Keratinocyte (primary cell): ENCODE measurements at regions not wholly inside any gene's neighbourhood (a gene's known extent, or its start where the extent isn't known, plus 50 kb on each side); places are given as distances from the start of the nearest gene placed in this dataset.

Experiments used
- EZH2 ChIP-seq: IDR thresholded peaks from one replicate; pipeline ENCODE4 v1.6.1; 2012; ENCODE audit warnings: inconsistent platforms, mild to moderate bottlenecking, low read length, moderate library complexity
- TF ChIP-seq, protein P1 (sequence below), 3 experiments: IDR thresholded peaks in 1 of 3; conservative IDR thresholded peaks in 1 of 3; optimal IDR thresholded peaks in 1 of 3; 2 replicates in 2 of 3; 3 replicates in 1 of 3; pipeline versions ENCODE3 to v1.5.1; 2011; ENCODE audit warnings: low read length in 3 of 3, mild to moderate bottlenecking in 3 of 3, moderate library complexity in 2 of 3, control low read depth in 1 of 3, inconsistent platforms in 1 of 3; ENCODE audit not compliant: insufficient read depth in 2 of 3; ENCODE audit errors: extremely low read depth in 1 of 3

DNA sequence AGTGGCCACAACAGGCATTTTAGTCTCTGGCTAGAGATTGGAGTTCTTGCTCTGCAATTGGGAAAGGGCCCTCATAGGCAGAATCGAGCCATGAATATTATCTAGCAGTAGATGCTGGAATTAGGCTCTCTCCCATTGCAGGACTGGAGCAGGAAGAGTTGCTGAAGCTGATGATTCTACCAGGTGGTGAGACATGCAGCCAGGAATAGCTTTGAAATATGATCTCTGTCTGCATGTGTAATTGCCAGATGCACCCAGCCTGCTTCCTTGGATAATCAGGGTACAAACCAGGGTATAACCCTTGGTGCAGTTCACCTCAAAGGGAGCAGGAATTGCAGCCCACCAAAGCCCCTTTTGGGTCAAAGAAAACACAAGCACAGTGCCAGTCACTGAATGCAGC, 211.4 kb upstream of the FTMT start:
- no peak for TF ChIP-seq EZH2
- TF ChIP-seq, protein P1, sequence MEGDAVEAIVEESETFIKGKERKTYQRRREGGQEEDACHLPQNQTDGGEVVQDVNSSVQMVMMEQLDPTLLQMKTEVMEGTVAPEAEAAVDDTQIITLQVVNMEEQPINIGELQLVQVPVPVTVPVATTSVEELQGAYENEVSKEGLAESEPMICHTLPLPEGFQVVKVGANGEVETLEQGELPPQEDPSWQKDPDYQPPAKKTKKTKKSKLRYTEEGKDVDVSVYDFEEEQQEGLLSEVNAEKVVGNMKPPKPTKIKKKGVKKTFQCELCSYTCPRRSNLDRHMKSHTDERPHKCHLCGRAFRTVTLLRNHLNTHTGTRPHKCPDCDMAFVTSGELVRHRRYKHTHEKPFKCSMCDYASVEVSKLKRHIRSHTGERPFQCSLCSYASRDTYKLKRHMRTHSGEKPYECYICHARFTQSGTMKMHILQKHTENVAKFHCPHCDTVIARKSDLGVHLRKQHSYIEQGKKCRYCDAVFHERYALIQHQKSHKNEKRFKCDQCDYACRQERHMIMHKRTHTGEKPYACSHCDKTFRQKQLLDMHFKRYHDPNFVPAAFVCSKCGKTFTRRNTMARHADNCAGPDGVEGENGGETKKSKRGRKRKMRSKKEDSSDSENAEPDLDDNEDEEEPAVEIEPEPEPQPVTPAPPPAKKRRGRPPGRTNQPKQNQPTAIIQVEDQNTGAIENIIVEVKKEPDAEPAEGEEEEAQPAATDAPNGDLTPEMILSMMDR (optimal IDR thresholded peaks at IDR 0.05 in 1 of 3, IDR thresholded peaks at IDR 0.05 in 1 of 3, conservative IDR thresholded peaks at IDR 0.05 in 1 of 3; ENCODE audit: extremely low read depth in 1 of 3, insufficient read depth in 2 of 3, low read length in 3 of 3), result no peak
